Transverse colon (tissue), 4 donors: ENCODE measurements at regions not wholly inside any gene's neighbourhood (a gene's known extent, or its start where the extent isn't known, plus 50 kb on each side); places are given as distances from the start of the nearest gene placed in this dataset.

Experiments
- CTCF ChIP-seq, 5 experiments: fragments of 200-600 bp in 3 of 5; fragments of 450-650 bp in 2 of 5; sonication (generic) in 3 of 5; IDR thresholded peaks; 1 replicate in 2 of 5; 2 replicates in 3 of 5; pipeline ENCODE4 v1.5.1; 2016 to 2017; ENCODE audit warnings: antibody characterized with exemption in 5 of 5, inconsistent platforms in 3 of 5, mild to moderate bottlenecking in 2 of 5, moderate library complexity in 1 of 5
- EP300 ChIP-seq: sonication (generic); formaldehyde crosslinking; IDR thresholded peaks from one replicate; pipeline ENCODE4 v1.6.1; 2017; ENCODE audit warnings: antibody characterized with exemption, low read depth
- POLR2A ChIP-seq: fragments of 450-650 bp; IDR thresholded peaks from one replicate; pipeline ENCODE4 v1.6.1; 2016; ENCODE audit warnings: antibody characterized with exemption, mild to moderate bottlenecking, moderate library complexity
- POLR2AphosphoS5 ChIP-seq, 3 donors: sonication (generic); formaldehyde crosslinking; IDR thresholded peaks; one replicate each; pipeline ENCODE4 v1.6.1; 2016; ENCODE audit warnings: antibody characterized with exemption in 3 of 3

- TF ChIP-seq POLR2A (no peak), CTCF (IDR thresholded peaks at IDR 0.05) (no peak), POLR2AphosphoS5 (IDR thresholded peaks at IDR 0.05) (no peak), EP300 (no peak)
These were observed 85.1 kb upstream of the USP47 start for GRCh38 chr11:11756718-11757117.
